GM12891 (cell line): ENCODE measurements at regions not wholly inside any gene's neighbourhood (a gene's known extent, or its start where the extent isn't known, plus 50 kb on each side); places are given as distances from the start of the nearest gene placed in this dataset.

Source experiments
- POLR2A ChIP-seq: IDR thresholded peaks from 2 replicates; pipeline ENCODE4 v1.6.1; 2011; ENCODE audit warnings: low read depth, low read length, control low read depth
- POLR2AphosphoS5 ChIP-seq: IDR thresholded peaks from 2 replicates; pipeline ENCODE4 v1.6.1; 2011; ENCODE audit warnings: low read depth, low read length, control low read depth
- POU2F2 ChIP-seq: IDR thresholded peaks from 2 replicates; pipeline ENCODE4 v1.6.1; 2011; ENCODE audit warnings: low read depth, mild to moderate bottlenecking, control low read depth, low read length, moderate library complexity

DNA sequence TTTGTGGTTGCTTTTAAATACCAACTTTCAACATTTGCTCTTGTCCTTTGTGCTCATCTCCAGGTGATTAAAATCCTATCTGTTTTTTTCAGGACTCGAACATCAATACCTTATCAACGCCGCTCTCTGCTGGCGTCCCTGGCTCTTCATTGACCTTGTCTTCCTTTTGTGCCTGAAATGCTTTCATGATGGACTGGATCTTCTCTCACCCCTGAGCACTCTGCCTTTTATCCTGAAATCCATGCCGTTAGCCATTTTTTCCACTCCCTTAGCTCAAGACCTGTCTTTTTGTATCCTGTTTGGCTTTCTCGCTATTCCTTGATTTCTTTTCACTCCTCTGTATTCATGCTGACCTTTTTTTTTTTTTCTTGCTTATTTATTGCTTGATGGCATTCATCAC, 549.5 kb upstream of the CPEB2 start:
- TF ChIP-seq POLR2A (no peak), POLR2AphosphoS5 (no peak), POU2F2 (no peak)
